ENCODE measurements at regions not wholly inside any gene's neighbourhood (a gene's known extent, or its start where the extent isn't known, plus 50 kb on each side); places are given as distances from the start of the nearest gene placed in this dataset.
"Not testable (repeated sequence)": the region's sequence is repeated elsewhere in the genome, so short reads cannot be mapped to it uniquely, and the experiment has no call there.

- no peaks in the 10 kb centered on the region for H3K9me3 ChIP-seq
- H3K27ac ChIP-seq: no peak overlapping the region
- H3K27me3 ChIP-seq: no peaks in the 10 kb centered on the region
- H3K4me3 ChIP-seq (ENCODE audit: low read depth in 1 of 2, low read length in 1 of 2): no peak overlapping the region
- no peaks in the 10 kb centered on the region for H3K36me3 ChIP-seq
- H3K4me1 ChIP-seq (ENCODE audit: control insufficient read depth in 1 of 2, insufficient read depth in 1 of 2, low read depth in 1 of 2, low read length in 1 of 2): no peaks in the 10 kb centered on the region
- no peak for TF ChIP-seq CTCF (IDR thresholded peaks at IDR 0.05)
These were observed 286.6 kb downstream of the SLC7A11 start for GRCh38 chr4:137955595-137955994.

GRCh38 chr4:137952116-137952515 lies 290.0 kb downstream of the SLC7A11 start:
- Histone ChIP-seq H3K9me3 (no peaks in the 10 kb centered on the region), H3K27me3 (no peaks in the 10 kb centered on the region), H3K27ac (no peak overlapping the region), H3K4me3 (ENCODE audit: low read depth in 1 of 2, low read length in 1 of 2) (no peak overlapping the region), H3K4me1 (ENCODE audit: control insufficient read depth in 1 of 2, insufficient read depth in 1 of 2, low read depth in 1 of 2, low read length in 1 of 2) (no peaks in the 10 kb centered on the region), H3K36me3 (no peaks in the 10 kb centered on the region)
- TF ChIP-seq CTCF (IDR thresholded peaks at IDR 0.05): no peak

GRCh38 chr4:137950286-137950685 lies 291.9 kb downstream of the SLC7A11 start:
- Histone ChIP-seq H3K36me3 (no peaks in the 10 kb centered on the region), H3K27me3 (no peaks in the 10 kb centered on the region), H3K27ac (no peak overlapping the region), H3K4me1 (ENCODE audit: control insufficient read depth in 1 of 2, insufficient read depth in 1 of 2, low read depth in 1 of 2, low read length in 1 of 2) (no peaks in the 10 kb centered on the region), H3K4me3 (ENCODE audit: low read depth in 1 of 2, low read length in 1 of 2) (no peak overlapping the region), H3K9me3 (no peaks in the 10 kb centered on the region)
- no peak for TF ChIP-seq CTCF (IDR thresholded peaks at IDR 0.05)

GRCh38 chr4:137949746-137950145 lies 292.4 kb downstream of the SLC7A11 start:
- Histone ChIP-seq H3K9me3 (no peaks in the 10 kb centered on the region), H3K27me3 (no peaks in the 10 kb centered on the region), H3K4me3 (ENCODE audit: low read depth in 1 of 2, low read length in 1 of 2) (no peak overlapping the region), H3K36me3 (no peaks in the 10 kb centered on the region), H3K27ac (no peak overlapping the region), H3K4me1 (ENCODE audit: control insufficient read depth in 1 of 2, insufficient read depth in 1 of 2, low read depth in 1 of 2, low read length in 1 of 2) (no peaks in the 10 kb centered on the region)
- TF ChIP-seq CTCF (IDR thresholded peaks at IDR 0.05): no peak

GRCh38 chr4:137946453-137947174 lies 295.5 kb downstream of the SLC7A11 start:
- Histone ChIP-seq H3K4me3 (ENCODE audit: low read depth in 1 of 2, low read length in 1 of 2) (no peak overlapping the region), H3K27me3 (no peaks in the 10 kb centered on the region), H3K4me1 (ENCODE audit: control insufficient read depth in 1 of 2, insufficient read depth in 1 of 2, low read depth in 1 of 2, low read length in 1 of 2) (no peaks in the 10 kb centered on the region), H3K36me3 (no peaks in the 10 kb centered on the region), H3K27ac (no peak overlapping the region), H3K9me3 (no peaks in the 10 kb centered on the region)
- TF ChIP-seq CTCF (IDR thresholded peaks at IDR 0.05): no peak

- not testable (repeated sequence) for H3K4me1 ChIP-seq (ENCODE audit: control insufficient read depth in 1 of 2, insufficient read depth in 1 of 2, low read depth in 1 of 2, low read length in 1 of 2); H3K27ac ChIP-seq; H3K9me3 ChIP-seq; H3K27me3 ChIP-seq; H3K4me3 ChIP-seq (ENCODE audit: low read depth in 1 of 2, low read length in 1 of 2); H3K36me3 ChIP-seq
These were observed 299.3 kb downstream of the SLC7A11 start for GRCh38 chr4:137942815-137943214.

GRCh38 chr4:137942015-137942515 lies 300.1 kb downstream of the SLC7A11 start:
- H3K27ac ChIP-seq; H3K36me3 ChIP-seq; H3K4me1 ChIP-seq (ENCODE audit: control insufficient read depth in 1 of 2, insufficient read depth in 1 of 2, low read depth in 1 of 2, low read length in 1 of 2); H3K9me3 ChIP-seq; H3K4me3 ChIP-seq (ENCODE audit: low read depth in 1 of 2, low read length in 1 of 2); H3K27me3 ChIP-seq: not testable (repeated sequence)

All from neutrophil (primary cell).